Upper lobe of left lung (tissue), 6 donors: ENCODE measurements at regions not wholly inside any gene's neighbourhood (a gene's known extent, or its start where the extent isn't known, plus 50 kb on each side); places are given as distances from the start of the nearest gene placed in this dataset.

Experiments
- ATAC-seq, 2 donors: fragments of 200-7000 bp; cut with Tn5 transposase; one replicate each; pipeline ENCODE4 v1.9.1; 2022; ENCODE audit warnings: mild to moderate bottlenecking in 2 of 2, moderate library complexity in 2 of 2; ENCODE audit not compliant: low FRiP score in 2 of 2
- DNase-seq, 2 donors: peaks; one replicate each; pipeline ENCODE4 v3.0.0-alpha.2; 2019 to 2020
- H3K27ac ChIP-seq, 4 donors: fragments of 200-600 bp; sonication (generic); one replicate each; pipeline ENCODE4 v1.5.1; 2016 to 2019
- H3K27me3 ChIP-seq, 4 donors: fragments of 200-600 bp; sonication (generic); one replicate each; pipeline ENCODE4 v1.5.1; 2017 to 2019
- H3K36me3 ChIP-seq, 4 donors: fragments of 200-600 bp; sonication (generic); one replicate each; pipeline ENCODE4 v1.5.1; 2016 to 2019
- H3K4me1 ChIP-seq, 4 donors: fragments of 200-600 bp; sonication (generic); one replicate each; pipeline ENCODE4 v1.5.1; 2018 to 2019
- H3K4me3 ChIP-seq, 4 donors: fragments of 200-600 bp; sonication (generic); one replicate each; pipeline ENCODE4 v1.5.1; 2017 to 2019; ENCODE audit warnings: mild to moderate bottlenecking in 2 of 4, moderate library complexity in 1 of 4
- H3K9me3 ChIP-seq, 4 donors: fragments of 200-600 bp; sonication (generic); one replicate each; pipeline ENCODE4 v1.5.1; 2018 to 2019
- EP300 ChIP-seq, 4 donors: sonication (generic); formaldehyde crosslinking; IDR thresholded peaks; one replicate each; pipeline ENCODE4 v1.5.1; 2017; ENCODE audit warnings: antibody characterized with exemption in 4 of 4, control low read depth in 2 of 4
- POLR2A ChIP-seq, 4 donors: fragments of 450-650 bp; IDR thresholded peaks; one replicate each; pipeline ENCODE4 v1.5.1; 2016 to 2017; ENCODE audit warnings: antibody characterized with exemption in 4 of 4, mild to moderate bottlenecking in 2 of 4
- POLR2AphosphoS5 ChIP-seq, 2 donors: sonication (generic); formaldehyde crosslinking; IDR thresholded peaks; one replicate each; pipeline ENCODE4 v1.5.1; 2017; ENCODE audit warnings: antibody characterized with exemption in 2 of 2
- WGBS, 2 donors: methylation state at CpG; one replicate each; pipeline ENCODE4 v1.1.5; 2017 to 2018; 5-methylcytosine and 5-hydroxymethylcytosine counted together
- TF ChIP-seq, protein P1 (sequence below), 6 experiments: fragments of 450-650 bp in 4 of 6; fragments of 200-600 bp in 2 of 6; sonication (generic) in 2 of 6; IDR thresholded peaks; one replicate each; pipeline ENCODE4 v1.5.1; 2016 to 2019; ENCODE audit warnings: antibody characterized with exemption in 6 of 6
- donor health status: DM: no; HTN: no; CAD: no; lungs with moderate emphysema.
- donor health status: DM: no; HTN: yes; CAD: no; lungs with severe emphysema.

DNA sequence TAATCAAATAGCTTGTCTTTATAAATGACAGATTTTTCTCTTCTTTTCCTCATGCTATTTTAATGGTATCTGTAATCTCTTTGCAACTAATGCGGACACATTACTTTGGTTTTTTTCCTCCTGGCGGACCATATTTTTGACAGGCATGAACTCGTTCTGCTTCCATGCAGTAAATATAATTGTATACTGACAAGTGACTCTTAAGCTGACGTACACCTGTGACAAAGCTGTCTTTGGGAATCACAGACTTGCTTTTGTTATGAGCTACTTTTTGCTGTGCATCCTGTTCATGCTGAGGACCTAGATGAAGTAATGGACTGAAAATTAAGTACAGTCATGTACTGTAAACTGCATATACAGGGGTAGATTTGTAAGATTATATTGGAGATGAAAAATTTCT is 434.3 kb upstream of the TMTC1 start:
- Histone ChIP-seq H3K4me3 (no peak overlapping the region), H3K9me3 (no peaks in the 10 kb centered on the region), H3K27me3 (no peaks in the 10 kb centered on the region), H3K27ac (no peak overlapping the region), H3K4me1 (no peaks in the 10 kb centered on the region), H3K36me3 (no peaks in the 10 kb centered on the region)
- TF ChIP-seq POLR2AphosphoS5 (IDR thresholded peaks at IDR 0.05) = no peak
- TF ChIP-seq, protein P1, sequence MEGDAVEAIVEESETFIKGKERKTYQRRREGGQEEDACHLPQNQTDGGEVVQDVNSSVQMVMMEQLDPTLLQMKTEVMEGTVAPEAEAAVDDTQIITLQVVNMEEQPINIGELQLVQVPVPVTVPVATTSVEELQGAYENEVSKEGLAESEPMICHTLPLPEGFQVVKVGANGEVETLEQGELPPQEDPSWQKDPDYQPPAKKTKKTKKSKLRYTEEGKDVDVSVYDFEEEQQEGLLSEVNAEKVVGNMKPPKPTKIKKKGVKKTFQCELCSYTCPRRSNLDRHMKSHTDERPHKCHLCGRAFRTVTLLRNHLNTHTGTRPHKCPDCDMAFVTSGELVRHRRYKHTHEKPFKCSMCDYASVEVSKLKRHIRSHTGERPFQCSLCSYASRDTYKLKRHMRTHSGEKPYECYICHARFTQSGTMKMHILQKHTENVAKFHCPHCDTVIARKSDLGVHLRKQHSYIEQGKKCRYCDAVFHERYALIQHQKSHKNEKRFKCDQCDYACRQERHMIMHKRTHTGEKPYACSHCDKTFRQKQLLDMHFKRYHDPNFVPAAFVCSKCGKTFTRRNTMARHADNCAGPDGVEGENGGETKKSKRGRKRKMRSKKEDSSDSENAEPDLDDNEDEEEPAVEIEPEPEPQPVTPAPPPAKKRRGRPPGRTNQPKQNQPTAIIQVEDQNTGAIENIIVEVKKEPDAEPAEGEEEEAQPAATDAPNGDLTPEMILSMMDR (IDR thresholded peaks at IDR 0.05) = no peak
- DNase-seq (no peak), ATAC-seq (no peak)
- WGBS, 2 donors = 90 to 94% methylated on average over 4 of the region's 4 CpGs

- Histone ChIP-seq H3K27ac (no peak overlapping the region), H3K9me3 (no peaks in the 10 kb centered on the region), H3K4me3 (no peak overlapping the region), H3K4me1 (no peaks in the 10 kb centered on the region), H3K36me3 (no peaks in the 10 kb centered on the region), H3K27me3 (no peaks in the 10 kb centered on the region)
- ATAC-seq = no peak
- 50 to 59% methylated on average over 1 of the region's 1 CpG for WGBS, 2 donors
- no peak for TF ChIP-seq POLR2A (IDR thresholded peaks at IDR 0.05)
- no peak for TF ChIP-seq POLR2AphosphoS5 (IDR thresholded peaks at IDR 0.05)
- TF ChIP-seq, protein P1 (IDR thresholded peaks at IDR 0.05) = no peak
- TF ChIP-seq EP300 (IDR thresholded peaks at IDR 0.05) = no peak
- DNase-seq = no peak
Measured at GRCh38 chr12:30213166-30213565, 429.4 kb upstream of the TMTC1 start.

DNA sequence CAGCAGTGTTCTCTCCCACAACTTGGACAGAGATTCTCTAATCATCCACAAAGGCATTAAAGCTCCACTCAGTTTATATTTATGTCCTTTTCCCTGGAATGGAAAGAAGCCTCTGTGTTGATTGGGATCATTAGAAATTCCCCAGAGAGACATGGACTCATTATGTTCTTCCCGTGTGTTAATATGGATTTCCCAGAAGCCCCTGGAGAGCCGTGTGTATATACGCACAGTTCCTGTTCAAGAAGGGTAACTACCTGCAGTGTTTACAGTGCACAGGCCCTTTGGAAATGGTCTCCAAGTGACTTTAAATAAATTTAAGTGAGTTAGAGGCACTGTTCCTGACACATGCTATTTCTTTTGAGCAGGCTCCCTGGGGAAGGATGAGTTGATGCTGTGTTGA is 428.0 kb upstream of the TMTC1 start:
- ATAC-seq = no peak
- no peaks in the 10 kb centered on the region for H3K36me3 ChIP-seq
- no peaks in the 10 kb centered on the region for H3K4me1 ChIP-seq
- no peak overlapping the region for H3K27ac ChIP-seq
- DNase-seq = no peak
- TF ChIP-seq POLR2AphosphoS5 (IDR thresholded peaks at IDR 0.05) (no peak), EP300 (IDR thresholded peaks at IDR 0.05) (no peak)
- TF ChIP-seq, protein P1 (IDR thresholded peaks at IDR 0.05) = no peak
- no peaks in the 10 kb centered on the region for H3K9me3 ChIP-seq
- no peak overlapping the region for H3K4me3 ChIP-seq
- no peaks in the 10 kb centered on the region for H3K27me3 ChIP-seq
- WGBS, 2 donors = 48 to 55% methylated on average over 3 of the region's 3 CpGs

- no peak for DNase-seq
- Histone ChIP-seq H3K4me1 (peaks cover 0 to 11% (median 0%) of the 10 kb centered on the region in 4 donors), H3K9me3 (no peaks in the 10 kb centered on the region), H3K4me3 (no peak overlapping the region), H3K27me3 (no peaks in the 10 kb centered on the region), H3K36me3 (no peaks in the 10 kb centered on the region), H3K27ac (no peak overlapping the region)
- no peak for ATAC-seq
- TF ChIP-seq, protein P1 (IDR thresholded peaks at IDR 0.05) = no peak
- TF ChIP-seq POLR2AphosphoS5 (IDR thresholded peaks at IDR 0.05) = no peak
- TF ChIP-seq POLR2A (IDR thresholded peaks at IDR 0.05) = no peak
- no peak for TF ChIP-seq EP300 (IDR thresholded peaks at IDR 0.05)
- 84 to 86% methylated on average over 2 of the region's 2 CpGs for WGBS, 2 donors
Measured at GRCh38 chr12:30203981-30204380, 420.2 kb upstream of the TMTC1 start.

DNA sequence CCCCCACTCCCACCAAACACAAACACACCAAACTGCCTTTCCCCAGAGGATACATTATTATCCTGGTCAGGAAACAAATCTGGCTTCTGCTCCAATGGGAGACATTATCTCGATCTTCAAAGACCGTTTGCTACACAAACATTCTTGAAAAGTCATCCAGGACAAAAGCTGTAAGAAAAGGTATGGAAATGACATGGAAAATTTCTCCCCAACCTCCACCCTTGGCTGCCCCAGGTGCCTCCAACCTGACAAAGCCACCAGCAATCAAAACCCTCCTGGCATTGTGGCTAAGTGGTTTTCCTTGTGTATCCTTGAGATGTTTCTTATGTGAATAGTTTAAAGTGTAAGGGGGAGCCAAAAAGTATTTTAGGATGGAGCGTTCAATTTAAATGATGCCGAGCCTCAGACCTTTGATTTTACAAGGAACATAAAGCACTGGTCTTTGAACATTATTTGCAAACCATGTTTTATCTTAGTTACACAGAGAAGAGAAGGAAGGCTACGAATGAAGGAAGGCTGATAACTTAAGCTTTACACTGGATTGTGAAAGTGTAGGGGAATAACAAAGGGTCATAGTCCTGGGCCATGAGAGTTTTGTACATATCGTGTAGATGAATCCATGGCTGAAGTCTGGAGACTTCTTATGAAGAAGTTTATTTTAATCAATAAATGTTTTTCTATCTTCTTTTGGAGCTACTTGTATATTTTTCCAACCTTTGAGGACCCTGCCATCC is 418.9 kb upstream of the TMTC1 start:
- 50 to 63% methylated on average over 6 of the region's 6 CpGs for WGBS, 2 donors
- Histone ChIP-seq H3K27me3 (no peaks in the 10 kb centered on the region), H3K4me3 (no peak overlapping the region), H3K36me3 (no peaks in the 10 kb centered on the region), H3K9me3 (no peaks in the 10 kb centered on the region), H3K4me1 (peaks cover 0 to 11% (median 0%) of the 10 kb centered on the region in 4 donors), H3K27ac (no peak overlapping the region)
- TF ChIP-seq EP300 (IDR thresholded peaks at IDR 0.05) (no peak), POLR2A (IDR thresholded peaks at IDR 0.05) (no peak), POLR2AphosphoS5 (IDR thresholded peaks at IDR 0.05) (no peak)
- TF ChIP-seq, protein P1 (IDR thresholded peaks at IDR 0.05) = no peak
- DNase-seq = no peak
- no peak for ATAC-seq
